ENCODE measurements at regions not wholly inside any gene's neighbourhood (a gene's known extent, or its start where the extent isn't known, plus 50 kb on each side); places are given as distances from the start of the nearest gene placed in this dataset.

DNA sequence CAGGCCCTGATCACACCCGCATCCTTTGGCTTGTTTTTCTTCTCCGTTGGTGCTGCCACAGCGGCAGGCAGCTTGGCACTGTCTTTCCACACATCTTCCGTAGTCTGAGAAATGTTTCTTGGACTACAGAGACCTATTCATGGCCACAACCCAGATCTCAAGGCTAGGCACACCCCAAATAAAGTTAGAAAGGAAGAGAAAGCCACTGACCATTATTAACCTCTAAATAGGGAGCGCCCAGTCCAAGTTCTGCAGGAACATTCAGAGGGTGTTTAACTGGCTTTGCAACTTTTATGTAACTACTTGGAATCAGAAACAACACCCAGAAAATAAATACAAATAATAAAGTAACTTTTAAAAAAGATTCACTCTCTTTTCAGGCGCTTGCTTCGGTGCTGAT lies 124.8 kb upstream of the NEDD9 start:
- TF ChIP-seq, protein P1, sequence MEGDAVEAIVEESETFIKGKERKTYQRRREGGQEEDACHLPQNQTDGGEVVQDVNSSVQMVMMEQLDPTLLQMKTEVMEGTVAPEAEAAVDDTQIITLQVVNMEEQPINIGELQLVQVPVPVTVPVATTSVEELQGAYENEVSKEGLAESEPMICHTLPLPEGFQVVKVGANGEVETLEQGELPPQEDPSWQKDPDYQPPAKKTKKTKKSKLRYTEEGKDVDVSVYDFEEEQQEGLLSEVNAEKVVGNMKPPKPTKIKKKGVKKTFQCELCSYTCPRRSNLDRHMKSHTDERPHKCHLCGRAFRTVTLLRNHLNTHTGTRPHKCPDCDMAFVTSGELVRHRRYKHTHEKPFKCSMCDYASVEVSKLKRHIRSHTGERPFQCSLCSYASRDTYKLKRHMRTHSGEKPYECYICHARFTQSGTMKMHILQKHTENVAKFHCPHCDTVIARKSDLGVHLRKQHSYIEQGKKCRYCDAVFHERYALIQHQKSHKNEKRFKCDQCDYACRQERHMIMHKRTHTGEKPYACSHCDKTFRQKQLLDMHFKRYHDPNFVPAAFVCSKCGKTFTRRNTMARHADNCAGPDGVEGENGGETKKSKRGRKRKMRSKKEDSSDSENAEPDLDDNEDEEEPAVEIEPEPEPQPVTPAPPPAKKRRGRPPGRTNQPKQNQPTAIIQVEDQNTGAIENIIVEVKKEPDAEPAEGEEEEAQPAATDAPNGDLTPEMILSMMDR (IDR thresholded peaks at IDR 0.05; ENCODE audit: low read depth, low read length, missing control alignments), result no peak
- DNase-seq (ENCODE audit: low read depth), result no peak
- H3K4me3 ChIP-seq (ENCODE audit: low read depth, low read length), result no peak overlapping the region

DNA sequence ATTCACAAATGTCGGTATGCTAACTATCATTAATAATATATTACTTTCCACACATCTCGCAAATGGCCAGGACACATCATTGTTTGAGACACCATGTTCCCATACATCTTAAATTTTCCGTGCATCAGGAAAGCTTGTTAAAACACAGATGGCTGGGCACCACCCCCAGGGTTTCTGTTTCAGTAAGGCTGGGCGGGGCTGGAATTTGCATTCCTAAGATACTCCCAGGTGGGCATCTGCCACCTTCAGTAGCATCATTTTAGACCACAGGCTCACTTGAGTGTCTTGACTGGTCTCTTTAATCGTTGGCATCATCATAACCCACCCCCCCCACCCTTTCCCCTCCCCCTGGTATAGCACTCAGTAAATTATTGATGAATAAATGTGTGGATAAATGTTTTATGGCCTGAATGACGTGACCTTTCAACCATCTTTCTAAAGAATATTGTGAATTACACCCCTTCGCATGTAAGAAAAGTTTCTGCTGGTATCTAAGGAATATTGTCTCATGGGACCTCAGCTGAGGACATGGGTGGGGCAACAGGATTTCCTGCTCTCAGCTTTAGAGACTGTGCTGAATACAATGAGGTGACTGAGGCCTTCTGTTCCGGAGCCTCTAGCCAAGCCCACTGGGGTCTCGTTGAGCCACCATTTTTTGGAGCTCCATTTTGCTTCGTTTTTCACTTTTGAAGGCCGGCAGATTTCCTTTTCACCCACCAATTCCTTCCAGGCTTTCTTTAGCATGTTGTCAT lies 124.1 kb upstream of the NEDD9 start:
- no peak for DNase-seq (ENCODE audit: low read depth)

GRCh38 chr6:11353921-11354389 lies 121.5 kb upstream of the NEDD9 start:
- TF ChIP-seq, protein P1 (IDR thresholded peaks at IDR 0.05; ENCODE audit: low read depth, low read length, missing control alignments), result no peak
- no peak overlapping the region for H3K4me3 ChIP-seq (ENCODE audit: low read depth, low read length)
- no peak for DNase-seq (ENCODE audit: low read depth)

More for the DNA sequence above, 124.1 kb upstream of the NEDD9 start:
- no peak overlapping the region for H3K4me3 ChIP-seq (ENCODE audit: low read depth, low read length)
- TF ChIP-seq, protein P1 (IDR thresholded peaks at IDR 0.05; ENCODE audit: low read depth, low read length, missing control alignments), result no peak

DNA sequence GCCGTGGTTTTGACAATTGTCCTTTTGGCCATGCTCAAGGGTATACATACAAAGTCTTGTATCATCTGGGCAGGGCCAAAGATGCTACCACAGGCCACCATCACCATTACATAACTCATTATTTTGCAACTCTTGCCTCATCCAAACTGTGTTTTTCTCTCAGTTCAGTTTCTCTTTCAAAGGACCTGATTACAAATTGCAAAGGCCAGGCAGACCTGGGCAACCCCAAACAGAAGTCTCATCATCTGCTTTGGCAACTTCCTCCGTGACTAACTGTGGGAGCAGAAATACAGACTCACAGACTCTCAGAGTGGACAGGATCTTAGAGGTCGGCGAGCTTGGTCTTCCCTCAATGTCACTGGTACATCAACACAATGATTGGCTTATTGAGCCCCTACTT lies 117.8 kb upstream of the NEDD9 start:
- DNase-seq (ENCODE audit: low read depth), result no peak
- TF ChIP-seq, protein P1 (IDR thresholded peaks at IDR 0.05; ENCODE audit: low read depth, low read length, missing control alignments), result no peak
- no peak overlapping the region for H3K4me3 ChIP-seq (ENCODE audit: low read depth, low read length)

DNA sequence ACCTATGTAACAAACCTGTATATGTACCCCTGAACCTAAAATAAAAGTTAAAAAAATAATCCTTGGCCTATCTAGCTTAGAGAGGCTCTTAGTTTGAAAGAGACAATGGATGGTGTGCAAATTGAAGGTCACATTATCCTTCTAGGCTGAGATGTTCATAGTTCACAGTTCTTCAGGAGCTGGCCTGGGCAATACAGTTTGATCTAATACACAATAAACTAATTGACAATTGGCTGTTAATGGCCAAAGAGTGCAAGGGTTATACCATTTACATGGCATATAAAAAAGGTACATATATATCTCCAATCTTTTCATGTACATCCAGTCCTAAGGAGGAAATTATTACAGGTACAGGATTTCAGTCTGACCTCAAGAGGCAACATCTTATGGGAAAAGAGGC lies 117.4 kb upstream of the NEDD9 start:
- no peak for DNase-seq (ENCODE audit: low read depth)
- TF ChIP-seq, protein P1 (IDR thresholded peaks at IDR 0.05; ENCODE audit: low read depth, low read length, missing control alignments), result no peak
- no peak overlapping the region for H3K4me3 ChIP-seq (ENCODE audit: low read depth, low read length)

GRCh38 chr6:11346516-11346915 lies 114.0 kb upstream of the NEDD9 start:
- no peak for DNase-seq (ENCODE audit: low read depth)
- TF ChIP-seq, protein P1 (IDR thresholded peaks at IDR 0.05; ENCODE audit: low read depth, low read length, missing control alignments), result no peak
- no peak overlapping the region for H3K4me3 ChIP-seq (ENCODE audit: low read depth, low read length)

DNA sequence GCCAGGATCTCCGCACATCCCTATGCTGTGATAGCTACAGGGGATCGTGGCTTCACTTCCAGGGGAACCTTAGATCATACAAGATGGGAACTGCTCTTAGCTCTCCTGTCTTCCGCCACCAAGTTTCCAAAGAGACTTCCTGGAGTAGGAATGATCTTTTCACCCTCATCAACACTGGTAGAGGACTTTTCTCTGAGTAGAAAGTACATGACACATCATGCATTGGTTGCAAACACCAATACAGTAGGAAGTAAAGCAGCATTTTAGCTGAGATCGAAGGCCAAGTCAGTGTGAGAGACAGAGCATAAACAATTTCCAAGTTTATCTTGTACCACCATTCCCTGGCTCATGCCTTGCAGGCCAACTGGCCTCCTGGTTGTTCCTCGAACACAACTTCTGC lies 113.1 kb upstream of the NEDD9 start:
- H3K4me3 ChIP-seq (ENCODE audit: low read depth, low read length), result no peak overlapping the region
- TF ChIP-seq, protein P1 (IDR thresholded peaks at IDR 0.05; ENCODE audit: low read depth, low read length, missing control alignments), result no peak
- DNase-seq (ENCODE audit: low read depth), result no peak

Data from GM12864 (cell line).